Hepatocyte (in vitro differentiated cells): ENCODE measurements at regions not wholly inside any gene's neighbourhood (a gene's known extent, or its start where the extent isn't known, plus 50 kb on each side); places are given as distances from the start of the nearest gene placed in this dataset.

Experiments used
- CTCF ChIP-seq: fragments of 200-600 bp; sonication (generic); IDR thresholded peaks from 2 replicates; pipeline ENCODE4 v1.5.1; 2016; ENCODE audit warnings: antibody characterized with exemption, mild to moderate bottlenecking; ENCODE audit not compliant: poor library complexity
- EZH2 ChIP-seq: fragments of 200-600 bp; sonication (generic); IDR thresholded peaks from 2 replicates; pipeline ENCODE4 v1.6.1; 2016; ENCODE audit warnings: antibody characterized with exemption, mild to moderate bottlenecking, borderline replicate concordance

GRCh38 chr6:11848852-11849731 is 70.5 kb upstream of the ADTRP start:
- TF ChIP-seq CTCF, result no peak
- TF ChIP-seq EZH2, result no peak
